NCI-H524 (cell line): ENCODE measurements at regions not wholly inside any gene's neighbourhood (a gene's known extent, or its start where the extent isn't known, plus 50 kb on each side); places are given as distances from the start of the nearest gene placed in this dataset.
"Not testable (repeated sequence)": the region's sequence is repeated elsewhere in the genome, so short reads cannot be mapped to it uniquely, and the experiment has no call there.

Experiments
- DNase-seq, 2 experiments: peaks; one replicate each; lab custom pipeline; 2025; lab: John Stamatoyannopoulos, UW

GRCh38 chr7:148472406-148472805, 118.2 kb upstream of the C7orf33 start:
- DNase-seq, result no peak

- DNase-seq, result no peak
Measured at GRCh38 chr7:148473703-148474480, 116.7 kb upstream of the C7orf33 start.

- DNase-seq, result no peak
Measured at GRCh38 chr7:148474481-148475025, 116.0 kb upstream of the C7orf33 start.

- DNase-seq, result no peak
Measured at GRCh38 chr7:148478551-148478950, 112.0 kb upstream of the C7orf33 start.

- DNase-seq, result peak in 1 of 2 experiments; percentile 17
Measured at GRCh38 chr7:148480479-148481146, 110.0 kb upstream of the C7orf33 start.

- DNase-seq, result no peak
Measured at GRCh38 chr7:148481147-148481526, 109.4 kb upstream of the C7orf33 start.

GRCh38 chr7:148481971-148482626, 108.5 kb upstream of the C7orf33 start:
- DNase-seq, result peak; percentile 82 to 93

GRCh38 chr7:148483515-148484308, 106.9 kb upstream of the C7orf33 start:
- DNase-seq, result no peak

GRCh38 chr7:148484486-148484885, 106.1 kb upstream of the C7orf33 start:
- DNase-seq, result no peak

GRCh38 chr7:148485618-148486017, 104.9 kb upstream of the C7orf33 start:
- DNase-seq, result peak in 1 of 2 experiments; percentile 18

GRCh38 chr7:148486937-148487336, 103.6 kb upstream of the C7orf33 start:
- DNase-seq, result no peak

- no peak for DNase-seq
Measured at GRCh38 chr7:148487912-148488311, 102.7 kb upstream of the C7orf33 start.

GRCh38 chr7:148489678-148490077, 100.9 kb upstream of the C7orf33 start:
- no peak for DNase-seq

- DNase-seq, result no peak
Measured at GRCh38 chr7:148492157-148492860, 98.3 kb upstream of the C7orf33 start.

- no peak for DNase-seq
Measured at GRCh38 chr7:148495605-148496004, 95.0 kb upstream of the C7orf33 start.

- DNase-seq, result no peak
Measured at GRCh38 chr7:148500978-148501377, 89.6 kb upstream of the C7orf33 start.

- peak in 1 of 2 experiments; percentile 35 for DNase-seq
Measured at GRCh38 chr7:148503900-148504487, 86.6 kb upstream of the C7orf33 start.

GRCh38 chr7:148505645-148506375, 84.8 kb upstream of the C7orf33 start:
- DNase-seq, result no peak

GRCh38 chr7:148507064-148507573, 83.4 kb upstream of the C7orf33 start:
- not testable (repeated sequence) for DNase-seq

GRCh38 chr7:148507787-148508186, 82.8 kb upstream of the C7orf33 start:
- no peak for DNase-seq
